ENCODE measurements at regions not wholly inside any gene's neighbourhood (a gene's known extent, or its start where the extent isn't known, plus 50 kb on each side); places are given as distances from the start of the nearest gene placed in this dataset.

DNA sequence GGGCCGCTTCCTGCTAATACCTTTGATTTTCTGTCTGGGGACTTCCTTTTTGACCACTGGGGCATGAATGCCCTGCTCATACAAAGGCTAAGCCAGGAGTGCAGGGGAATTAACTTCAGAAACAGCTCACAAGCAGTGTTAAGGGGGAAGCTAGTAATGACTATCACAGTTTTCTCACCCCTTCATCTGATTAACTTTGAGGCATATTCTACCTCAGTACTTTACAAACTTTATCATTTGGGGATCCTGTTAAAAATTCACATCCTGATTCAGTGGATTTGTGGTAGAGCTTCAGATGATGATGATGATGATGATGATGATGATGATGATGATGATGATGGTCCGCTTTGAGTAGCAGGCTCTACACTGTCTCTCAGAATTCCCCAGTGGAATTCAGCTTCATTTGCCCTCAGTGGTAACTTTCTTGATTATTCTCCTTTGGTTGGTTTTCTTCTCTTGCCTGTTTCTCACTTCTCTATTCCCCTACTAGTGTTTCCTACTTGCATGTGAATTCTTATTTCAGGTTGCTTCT is 78.4 kb upstream of the TMEM170B start (continued):
- TF ChIP-seq, protein P1, sequence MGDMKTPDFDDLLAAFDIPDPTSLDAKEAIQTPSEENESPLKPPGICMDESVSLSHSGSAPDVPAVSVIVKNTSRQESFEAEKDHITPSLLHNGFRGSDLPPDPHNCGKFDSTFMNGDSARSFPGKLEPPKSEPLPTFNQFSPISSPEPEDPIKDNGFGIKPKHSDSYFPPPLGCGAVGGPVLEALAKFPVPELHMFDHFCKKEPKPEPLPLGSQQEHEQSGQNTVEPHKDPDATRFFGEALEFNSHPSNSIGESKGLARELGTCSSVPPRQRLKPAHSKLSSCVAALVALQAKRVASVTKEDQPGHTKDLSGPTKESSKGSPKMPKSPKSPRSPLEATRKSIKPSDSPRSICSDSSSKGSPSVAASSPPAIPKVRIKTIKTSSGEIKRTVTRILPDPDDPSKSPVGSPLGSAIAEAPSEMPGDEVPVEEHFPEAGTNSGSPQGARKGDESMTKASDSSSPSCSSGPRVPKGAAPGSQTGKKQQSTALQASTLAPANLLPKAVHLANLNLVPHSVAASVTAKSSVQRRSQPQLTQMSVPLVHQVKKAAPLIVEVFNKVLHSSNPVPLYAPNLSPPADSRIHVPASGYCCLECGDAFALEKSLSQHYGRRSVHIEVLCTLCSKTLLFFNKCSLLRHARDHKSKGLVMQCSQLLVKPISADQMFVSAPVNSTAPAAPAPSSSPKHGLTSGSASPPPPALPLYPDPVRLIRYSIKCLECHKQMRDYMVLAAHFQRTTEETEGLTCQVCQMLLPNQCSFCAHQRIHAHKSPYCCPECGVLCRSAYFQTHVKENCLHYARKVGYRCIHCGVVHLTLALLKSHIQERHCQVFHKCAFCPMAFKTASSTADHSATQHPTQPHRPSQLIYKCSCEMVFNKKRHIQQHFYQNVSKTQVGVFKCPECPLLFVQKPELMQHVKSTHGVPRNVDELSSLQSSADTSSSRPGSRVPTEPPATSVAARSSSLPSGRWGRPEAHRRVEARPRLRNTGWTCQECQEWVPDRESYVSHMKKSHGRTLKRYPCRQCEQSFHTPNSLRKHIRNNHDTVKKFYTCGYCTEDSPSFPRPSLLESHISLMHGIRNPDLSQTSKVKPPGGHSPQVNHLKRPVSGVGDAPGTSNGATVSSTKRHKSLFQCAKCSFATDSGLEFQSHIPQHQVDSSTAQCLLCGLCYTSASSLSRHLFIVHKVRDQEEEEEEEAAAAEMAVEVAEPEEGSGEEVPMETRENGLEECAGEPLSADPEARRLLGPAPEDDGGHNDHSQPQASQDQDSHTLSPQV (IDR thresholded peaks at IDR 0.05) = 0 out of 2 replicates have a peak, but pooled peaks have one; percentile 31
- TF ChIP-seq, protein P2, sequence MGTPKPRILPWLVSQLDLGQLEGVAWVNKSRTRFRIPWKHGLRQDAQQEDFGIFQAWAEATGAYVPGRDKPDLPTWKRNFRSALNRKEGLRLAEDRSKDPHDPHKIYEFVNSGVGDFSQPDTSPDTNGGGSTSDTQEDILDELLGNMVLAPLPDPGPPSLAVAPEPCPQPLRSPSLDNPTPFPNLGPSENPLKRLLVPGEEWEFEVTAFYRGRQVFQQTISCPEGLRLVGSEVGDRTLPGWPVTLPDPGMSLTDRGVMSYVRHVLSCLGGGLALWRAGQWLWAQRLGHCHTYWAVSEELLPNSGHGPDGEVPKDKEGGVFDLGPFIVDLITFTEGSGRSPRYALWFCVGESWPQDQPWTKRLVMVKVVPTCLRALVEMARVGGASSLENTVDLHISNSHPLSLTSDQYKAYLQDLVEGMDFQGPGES (IDR thresholded peaks at IDR 0.05) = no peak
- TF ChIP-seq TCF3 (IDR thresholded peaks at IDR 0.05; ENCODE audit: borderline replicate concordance, insufficient read depth, low read depth, low read length) = peak; percentile 42; the same call in 1 of the 2 replicates
- no peak for TF ChIP-seq TARDBP (IDR thresholded peaks at IDR 0.05; ENCODE audit: borderline replicate concordance)
- 0 out of 2 replicates have a peak, but pooled peaks have one; percentile 50 for TF ChIP-seq RCOR1 (conservative IDR thresholded peaks at IDR 0.05; ENCODE audit: low read depth, low read length)
- peak; percentile 49 for TF ChIP-seq SP1 (IDR thresholded peaks at IDR 0.05; ENCODE audit: low read depth, low read length)
- no peak for TF ChIP-seq MYB (IDR thresholded peaks at IDR 0.05; ENCODE audit: borderline replicate concordance, low read depth, low read length)
- peak; percentile 76; the same call in 2 of the 3 replicates for TF ChIP-seq POU2F2 (IDR thresholded peaks at IDR 0.05; ENCODE audit: borderline replicate concordance, low read depth, low read length)
- peak; percentile 87 for TF ChIP-seq TCF7 (IDR thresholded peaks at IDR 0.05; ENCODE audit: borderline replicate concordance)
- TF ChIP-seq EGR1 (IDR thresholded peaks at IDR 0.05; ENCODE audit: borderline replicate concordance in 1 of 2, low read depth in 2 of 2, low read length in 2 of 2) = 0 out of 3 replicates have a peak, but pooled peaks of 1 of the 2 experiments have one; percentile 13
- 0 out of 2 replicates have a peak, but pooled peaks have one; percentile 50 for TF ChIP-seq CBFB (IDR thresholded peaks at IDR 0.05; ENCODE audit: low read depth)
- peak; percentile 97 for TF ChIP-seq NFIC (IDR thresholded peaks at IDR 0.05; ENCODE audit: low read depth, low read length)
- no peak for TF ChIP-seq HDAC6 (IDR thresholded peaks at IDR 0.05; ENCODE audit: unreplicated experiment)
- TF ChIP-seq ATF7 (IDR thresholded peaks at IDR 0.05; ENCODE audit: low read depth) = peak; percentile 77; the same call in 1 of the 2 replicates
- peak; percentile 88; the same call in 1 of the 2 replicates for TF ChIP-seq MTA3 (IDR thresholded peaks at IDR 0.05; ENCODE audit: borderline replicate concordance, low read length)
- TF ChIP-seq, protein P3, sequence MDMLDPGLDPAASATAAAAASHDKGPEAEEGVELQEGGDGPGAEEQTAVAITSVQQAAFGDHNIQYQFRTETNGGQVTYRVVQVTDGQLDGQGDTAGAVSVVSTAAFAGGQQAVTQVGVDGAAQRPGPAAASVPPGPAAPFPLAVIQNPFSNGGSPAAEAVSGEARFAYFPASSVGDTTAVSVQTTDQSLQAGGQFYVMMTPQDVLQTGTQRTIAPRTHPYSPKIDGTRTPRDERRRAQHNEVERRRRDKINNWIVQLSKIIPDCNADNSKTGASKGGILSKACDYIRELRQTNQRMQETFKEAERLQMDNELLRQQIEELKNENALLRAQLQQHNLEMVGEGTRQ (IDR thresholded peaks at IDR 0.05; ENCODE audit: borderline replicate concordance, low read depth, low read length) = no peak
- TF ChIP-seq KDM1A (IDR thresholded peaks at IDR 0.05; ENCODE audit: borderline replicate concordance) = no peak
- peak; percentile 85 for TF ChIP-seq GATAD2B (conservative IDR thresholded peaks at IDR 0.05; ENCODE audit: low read depth)
- peak; percentile 93 for TF ChIP-seq IKZF1 (conservative IDR thresholded peaks at IDR 0.05)
- TF ChIP-seq SIX5 (IDR thresholded peaks at IDR 0.05; ENCODE audit: low read depth, low read length, severe bottlenecking) = no peak
- TF ChIP-seq, protein P4, sequence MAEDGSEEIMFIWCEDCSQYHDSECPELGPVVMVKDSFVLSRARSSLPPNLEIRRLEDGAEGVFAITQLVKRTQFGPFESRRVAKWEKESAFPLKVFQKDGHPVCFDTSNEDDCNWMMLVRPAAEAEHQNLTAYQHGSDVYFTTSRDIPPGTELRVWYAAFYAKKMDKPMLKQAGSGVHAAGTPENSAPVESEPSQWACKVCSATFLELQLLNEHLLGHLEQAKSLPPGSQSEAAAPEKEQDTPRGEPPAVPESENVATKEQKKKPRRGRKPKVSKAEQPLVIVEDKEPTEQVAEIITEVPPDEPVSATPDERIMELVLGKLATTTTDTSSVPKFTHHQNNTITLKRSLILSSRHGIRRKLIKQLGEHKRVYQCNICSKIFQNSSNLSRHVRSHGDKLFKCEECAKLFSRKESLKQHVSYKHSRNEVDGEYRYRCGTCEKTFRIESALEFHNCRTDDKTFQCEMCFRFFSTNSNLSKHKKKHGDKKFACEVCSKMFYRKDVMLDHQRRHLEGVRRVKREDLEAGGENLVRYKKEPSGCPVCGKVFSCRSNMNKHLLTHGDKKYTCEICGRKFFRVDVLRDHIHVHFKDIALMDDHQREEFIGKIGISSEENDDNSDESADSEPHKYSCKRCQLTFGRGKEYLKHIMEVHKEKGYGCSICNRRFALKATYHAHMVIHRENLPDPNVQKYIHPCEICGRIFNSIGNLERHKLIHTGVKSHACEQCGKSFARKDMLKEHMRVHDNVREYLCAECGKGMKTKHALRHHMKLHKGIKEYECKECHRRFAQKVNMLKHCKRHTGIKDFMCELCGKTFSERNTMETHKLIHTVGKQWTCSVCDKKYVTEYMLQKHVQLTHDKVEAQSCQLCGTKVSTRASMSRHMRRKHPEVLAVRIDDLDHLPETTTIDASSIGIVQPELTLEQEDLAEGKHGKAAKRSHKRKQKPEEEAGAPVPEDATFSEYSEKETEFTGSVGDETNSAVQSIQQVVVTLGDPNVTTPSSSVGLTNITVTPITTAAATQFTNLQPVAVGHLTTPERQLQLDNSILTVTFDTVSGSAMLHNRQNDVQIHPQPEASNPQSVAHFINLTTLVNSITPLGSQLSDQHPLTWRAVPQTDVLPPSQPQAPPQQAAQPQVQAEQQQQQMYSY (CRISPR knock-in tag; IDR thresholded peaks at IDR 0.05) = no peak
- TF ChIP-seq NR2F1 (conservative IDR thresholded peaks at IDR 0.05) = peak; percentile 78

Data from GM12878 (cell line).